Caco-2 (cell line): ENCODE measurements at regions not wholly inside any gene's neighbourhood (a gene's known extent, or its start where the extent isn't known, plus 50 kb on each side); places are given as distances from the start of the nearest gene placed in this dataset.

ENCODE experiments used
- BruUV-seq: library from RNA; stranded (reverse); fragments of 400-500 nt; replicated peaks from 2 replicates; lab custom pipeline; 2021; lab: Mats Ljungman, UMichigan
- CTCF ChIA-PET: fragments of 300-600 bp; sonication (Branson Sonifier 250); formaldehyde crosslinking; loops from one replicate; lab custom pipeline; 2022; ENCODE audit warnings: antibody characterized with exemption; lab: Charles Lee
- POLR2A ChIA-PET: fragments of 300-600 bp; sonication (Branson Sonifier 250); formaldehyde crosslinking; loops from one replicate; lab custom pipeline; 2022; ENCODE audit warnings: antibody characterized with exemption; lab: Charles Lee
- DNase-seq, 2 experiments: peaks; one replicate each; pipeline versions ENCODE4 v3.0.0 to v3.0.0-alpha.2; 2020 to 2022
- H3K27me3 ChIP-seq: replicated peaks from 2 replicates; pipeline ENCODE4 v1.6.0; 2011; ENCODE audit warnings: low read length; ENCODE audit not compliant: control insufficient read depth, insufficient read depth
- H3K36me3 ChIP-seq: 2 replicates; pipeline ENCODE4 v1.5.1; 2011; ENCODE audit warnings: low read length; ENCODE audit not compliant: control insufficient read depth, insufficient read depth
- H3K4me1 ChIP-seq: fragments of 250-450 bp; sonication (Bioruptor Pico); 2 replicates; pipeline ENCODE4 v1.5.1; 2020; ENCODE audit warnings: mild to moderate bottlenecking
- H3K4me3 ChIP-seq: 2 replicates; pipeline ENCODE4 v1.5.1; 2011; ENCODE audit warnings: low read depth, mild to moderate bottlenecking, control low read depth, low read length
- H3K9me3 ChIP-seq: fragments of 250-450 bp; sonication (Bioruptor Pico); 2 replicates; pipeline ENCODE4 v1.5.1; 2020; ENCODE audit warnings: mild to moderate bottlenecking, moderate library complexity
- H3K27ac Mint-ChIP-seq: one replicate; pipeline ENCODE4 v1.8.0; 2022; ENCODE audit warnings: mixed read lengths; ENCODE audit not compliant: unreplicated experiment
- H3K27me3 Mint-ChIP-seq: one replicate; pipeline ENCODE4 v1.8.0; 2022; ENCODE audit warnings: mixed read lengths; ENCODE audit not compliant: insufficient read depth, unreplicated experiment
- H3K36me3 Mint-ChIP-seq: one replicate; pipeline ENCODE4 v1.8.0; 2022; ENCODE audit warnings: mild to moderate bottlenecking, mixed read lengths; ENCODE audit not compliant: insufficient read depth, unreplicated experiment
- H3K4me1 Mint-ChIP-seq: one replicate; pipeline ENCODE4 v1.8.0; 2022; ENCODE audit warnings: low read depth, mixed read lengths; ENCODE audit not compliant: unreplicated experiment
- H3K4me3 Mint-ChIP-seq: one replicate; pipeline ENCODE4 v1.8.0; 2022; ENCODE audit warnings: mild to moderate bottlenecking, moderate library complexity, mixed read lengths; ENCODE audit not compliant: unreplicated experiment
- H3K9me3 Mint-ChIP-seq: one replicate; pipeline ENCODE4 v1.8.0; 2022; ENCODE audit warnings: mixed read lengths; ENCODE audit not compliant: unreplicated experiment
- intact Hi-C: fragments of 100-400 bp; cut with micrococcal nuclease; formaldehyde crosslinking; loops from one replicate; pipeline ENCODE4 v1.10.0; 2022; ENCODE audit not compliant: unreplicated experiment
- TF ChIP-seq, protein P1 (sequence below), 2 experiments: fragments of 200-600 bp in 1 of 2; IDR thresholded peaks; 1 replicate in 1 of 2; 2 replicates in 1 of 2; pipeline versions ENCODE4 v1.5.1 to v1.8.0; 2011 to 2022; ENCODE audit warnings: antibody characterized with exemption in 1 of 2, control low read depth in 1 of 2, inconsistent platforms in 1 of 2, low read depth in 1 of 2, low read length in 1 of 2, mild to moderate bottlenecking in 1 of 2, moderate library complexity in 1 of 2; ENCODE audit not compliant: insufficient read depth in 1 of 2, severe bottlenecking in 1 of 2, unreplicated experiment in 1 of 2

DNA sequence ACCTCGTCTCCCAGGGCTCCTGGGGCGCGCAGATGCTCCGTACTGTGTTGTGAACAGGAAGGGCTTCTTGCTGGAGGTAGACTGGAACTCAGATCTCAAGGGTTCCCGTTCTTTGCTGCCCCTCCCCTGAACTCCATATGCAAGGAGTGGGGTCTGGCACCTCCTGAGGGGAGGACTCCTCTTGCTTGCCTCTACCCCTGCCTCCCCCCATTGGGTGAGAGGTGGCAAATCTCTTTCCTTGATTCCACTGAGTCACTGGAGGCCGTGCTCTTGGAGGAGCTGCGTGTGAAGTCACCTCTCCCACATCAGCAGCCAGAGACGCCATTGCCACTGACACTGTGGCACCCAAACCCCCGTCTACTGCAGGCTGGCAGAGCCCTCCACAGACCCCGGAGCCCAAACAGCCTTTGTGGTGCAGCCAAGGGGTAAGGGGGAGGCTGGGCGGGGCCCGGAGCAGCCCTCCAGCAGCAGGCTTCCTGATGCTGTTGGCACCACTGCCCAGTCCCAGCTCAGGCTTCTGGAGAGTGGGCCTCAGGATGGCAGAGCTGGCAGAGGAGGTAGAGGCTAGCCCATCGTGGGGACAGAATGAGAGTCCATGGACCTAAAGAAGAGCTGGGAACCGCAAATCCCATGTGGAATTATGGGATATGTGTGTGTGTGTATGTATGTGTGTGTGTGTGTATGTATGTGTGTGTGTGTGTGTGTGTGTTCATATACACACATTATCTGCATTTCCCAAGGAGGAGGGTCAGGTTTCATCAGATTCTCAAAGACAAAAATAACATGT, 104.9 kb upstream of the RUNX3 start:
- BruUV-seq = no TSS peak
- Mint-ChIP-seq H3K27ac (no peak overlapping the region), H3K36me3 (no peaks in the 10 kb centered on the region), H3K9me3 (no peaks in the 10 kb centered on the region), H3K4me3 (no peak overlapping the region), H3K4me1 (no peaks in the 10 kb centered on the region), H3K27me3 (no peaks in the 10 kb centered on the region)
- CTCF ChIA-PET = no interaction called here
- TF ChIP-seq, protein P1, sequence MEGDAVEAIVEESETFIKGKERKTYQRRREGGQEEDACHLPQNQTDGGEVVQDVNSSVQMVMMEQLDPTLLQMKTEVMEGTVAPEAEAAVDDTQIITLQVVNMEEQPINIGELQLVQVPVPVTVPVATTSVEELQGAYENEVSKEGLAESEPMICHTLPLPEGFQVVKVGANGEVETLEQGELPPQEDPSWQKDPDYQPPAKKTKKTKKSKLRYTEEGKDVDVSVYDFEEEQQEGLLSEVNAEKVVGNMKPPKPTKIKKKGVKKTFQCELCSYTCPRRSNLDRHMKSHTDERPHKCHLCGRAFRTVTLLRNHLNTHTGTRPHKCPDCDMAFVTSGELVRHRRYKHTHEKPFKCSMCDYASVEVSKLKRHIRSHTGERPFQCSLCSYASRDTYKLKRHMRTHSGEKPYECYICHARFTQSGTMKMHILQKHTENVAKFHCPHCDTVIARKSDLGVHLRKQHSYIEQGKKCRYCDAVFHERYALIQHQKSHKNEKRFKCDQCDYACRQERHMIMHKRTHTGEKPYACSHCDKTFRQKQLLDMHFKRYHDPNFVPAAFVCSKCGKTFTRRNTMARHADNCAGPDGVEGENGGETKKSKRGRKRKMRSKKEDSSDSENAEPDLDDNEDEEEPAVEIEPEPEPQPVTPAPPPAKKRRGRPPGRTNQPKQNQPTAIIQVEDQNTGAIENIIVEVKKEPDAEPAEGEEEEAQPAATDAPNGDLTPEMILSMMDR (IDR thresholded peaks at IDR 0.05; ENCODE audit: insufficient read depth in 1 of 2, low read depth in 1 of 2, low read length in 1 of 2, severe bottlenecking in 1 of 2, unreplicated experiment in 1 of 2) = no peak
- Histone ChIP-seq H3K4me1 (no peaks in the 10 kb centered on the region), H3K9me3 (no peaks in the 10 kb centered on the region), H3K27me3 (no peaks in the 10 kb centered on the region), H3K4me3 (no peak overlapping the region), H3K36me3 (no peaks in the 10 kb centered on the region)
- POLR2A ChIA-PET = no interaction called here
- no peak for DNase-seq
- intact Hi-C loops = loop anchor here (5.0 to 10.0 kb wide), 2 partner anchors 67 to 160 kb away; no protein-coding TSS in a partner anchor

DNA sequence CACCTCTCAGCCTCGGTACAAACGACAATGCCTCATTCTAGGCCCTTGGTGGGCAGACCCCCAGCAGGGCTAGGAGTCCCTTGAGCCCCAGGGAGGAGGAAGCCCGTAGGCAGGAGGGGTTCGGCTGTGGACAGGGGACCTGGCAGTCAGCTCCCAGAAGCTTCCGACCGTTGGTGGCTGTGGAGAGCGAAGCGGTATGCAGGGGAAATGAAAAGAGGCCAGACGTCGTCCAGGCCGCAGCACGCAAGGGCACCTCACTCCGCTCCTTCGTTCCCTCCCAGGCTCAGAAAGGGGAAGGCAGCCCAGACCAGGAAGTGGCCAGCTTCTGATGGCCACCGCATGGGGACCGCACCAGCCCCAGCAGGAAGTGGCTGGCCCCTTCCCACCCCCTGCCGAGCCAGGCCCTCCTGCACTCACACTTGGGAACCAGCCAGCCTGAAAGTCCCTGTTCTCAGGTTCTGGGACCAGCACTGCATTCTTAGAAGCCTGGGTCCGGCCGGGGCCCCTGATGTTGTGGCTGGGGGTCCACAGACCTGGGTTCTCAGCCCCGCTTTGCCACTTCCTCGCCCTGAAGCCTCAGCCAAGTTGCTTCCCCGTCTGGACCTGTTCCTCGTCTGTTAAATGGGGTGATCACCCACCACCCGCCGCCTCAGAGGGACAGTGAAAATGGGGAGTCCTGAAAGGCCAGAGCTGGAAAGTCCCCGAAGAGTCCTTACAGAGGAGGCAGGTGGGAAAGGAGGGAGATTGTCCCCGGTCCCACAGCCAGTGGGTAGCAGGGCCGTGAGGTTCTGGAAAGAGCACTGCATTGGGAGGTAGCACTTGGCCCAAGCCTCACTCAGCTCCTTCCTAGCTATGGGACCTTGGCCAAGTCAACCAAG, 104.0 kb upstream of the RUNX3 start:
- H3K27ac Mint-ChIP-seq = no peak overlapping the region
- Histone ChIP-seq H3K27me3 (no peaks in the 10 kb centered on the region), H3K36me3 (no peaks in the 10 kb centered on the region), H3K4me3 (no peak overlapping the region), H3K9me3 (no peaks in the 10 kb centered on the region), H3K4me1 (no peaks in the 10 kb centered on the region)
- ChIA-PET CTCF (no interaction called here), POLR2A (no interaction called here)
- H3K9me3 Mint-ChIP-seq = no peaks in the 10 kb centered on the region
- no TSS peak for BruUV-seq
- H3K27me3 Mint-ChIP-seq = no peaks in the 10 kb centered on the region
- no peaks in the 10 kb centered on the region for H3K36me3 Mint-ChIP-seq
- H3K4me3 Mint-ChIP-seq = no peak overlapping the region
- TF ChIP-seq, protein P1 (IDR thresholded peaks at IDR 0.05; ENCODE audit: insufficient read depth in 1 of 2, low read depth in 1 of 2, low read length in 1 of 2, severe bottlenecking in 1 of 2, unreplicated experiment in 1 of 2) = no peak
- no peak for DNase-seq
- intact Hi-C loops = loop anchor here (10.0 kb wide), 1 partner anchor 161 kb away; no protein-coding TSS in a partner anchor
- no peaks in the 10 kb centered on the region for H3K4me1 Mint-ChIP-seq

DNA sequence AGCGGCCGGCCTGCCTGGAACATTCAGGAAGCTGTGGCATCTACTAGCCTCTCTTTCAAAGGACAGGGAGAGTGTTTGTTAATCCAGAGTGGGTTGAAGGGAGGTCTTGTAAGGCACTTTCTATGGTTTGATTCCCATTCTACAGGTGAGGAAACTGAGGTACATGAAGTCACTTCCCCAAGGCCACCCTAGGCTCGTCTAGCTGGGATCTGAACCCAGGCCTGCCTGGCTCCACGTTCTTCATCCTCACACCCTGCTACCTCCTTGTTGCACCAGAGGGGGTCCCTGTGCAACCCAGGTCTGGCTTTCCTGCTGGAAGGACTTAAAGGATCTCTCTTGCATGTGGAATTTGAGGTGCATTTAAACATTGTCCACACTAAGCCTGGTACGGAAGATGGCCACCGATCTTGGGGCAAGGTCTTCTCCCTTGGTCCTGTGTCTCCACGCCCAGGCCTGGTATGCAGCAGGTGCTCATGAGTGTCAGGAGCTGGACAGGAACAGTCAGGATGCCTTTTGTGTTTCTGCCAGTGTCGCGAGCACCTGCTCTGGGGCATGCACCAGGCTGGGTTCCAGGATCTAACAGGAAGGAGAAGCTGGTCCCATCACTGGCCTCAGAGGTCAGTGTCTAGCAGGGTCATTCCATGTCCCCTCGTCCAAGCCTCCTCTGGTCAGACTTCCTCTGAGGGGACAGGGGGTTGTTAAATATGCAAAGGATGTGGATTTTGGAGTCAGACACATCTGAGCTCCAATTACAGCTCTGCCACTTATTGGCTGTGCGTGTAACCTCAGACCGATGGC, 103.2 kb upstream of the RUNX3 start:
- Histone ChIP-seq H3K4me3 (no peak overlapping the region), H3K36me3 (no peaks in the 10 kb centered on the region), H3K9me3 (no peaks in the 10 kb centered on the region), H3K4me1 (no peaks in the 10 kb centered on the region), H3K27me3 (no peaks in the 10 kb centered on the region)
- TF ChIP-seq, protein P1 (IDR thresholded peaks at IDR 0.05; ENCODE audit: insufficient read depth in 1 of 2, low read depth in 1 of 2, low read length in 1 of 2, severe bottlenecking in 1 of 2, unreplicated experiment in 1 of 2) = no peak
- POLR2A ChIA-PET = interaction anchor here (0.7 kb wide), 1 partner anchor 17 kb away, joined by 3 read pairs; no protein-coding TSS in a partner anchor
- no peaks in the 10 kb centered on the region for H3K4me1 Mint-ChIP-seq
- CTCF ChIA-PET = no interaction called here
- intact Hi-C loops = loop anchor here (10.0 kb wide), 1 partner anchor 162 kb away; no protein-coding TSS in a partner anchor
- no peak for DNase-seq
- BruUV-seq = no TSS peak
- H3K27ac Mint-ChIP-seq = no peak overlapping the region
- no peak overlapping the region for H3K4me3 Mint-ChIP-seq
- H3K27me3 Mint-ChIP-seq = no peaks in the 10 kb centered on the region
- no peaks in the 10 kb centered on the region for H3K36me3 Mint-ChIP-seq
- no peaks in the 10 kb centered on the region for H3K9me3 Mint-ChIP-seq
